Astrocyte (in vitro differentiated cells and primary cell): ENCODE measurements at regions not wholly inside any gene's neighbourhood (a gene's known extent, or its start where the extent isn't known, plus 50 kb on each side); places are given as distances from the start of the nearest gene placed in this dataset.
"Not testable (repeated sequence)": the region's sequence is repeated elsewhere in the genome, so short reads cannot be mapped to it uniquely, and the experiment has no call there.

Source experiments
- CTCF ChIP-seq: IDR thresholded peaks from 2 replicates; pipeline ENCODE4 v1.5.1; 2011; ENCODE audit warnings: low read depth, mild to moderate bottlenecking, inconsistent platforms, low read length, moderate library complexity; ENCODE audit not compliant: insufficient read depth
- EZH2 ChIP-seq: IDR thresholded peaks from 2 replicates; pipeline ENCODE4 v1.6.1; 2012; ENCODE audit warnings: mild to moderate bottlenecking, low read length, inconsistent platforms; ENCODE audit not compliant: insufficient read depth

GRCh38 chr1:148386031-148386398 lies 97.1 kb downstream of the PPIAL4G start:
- TF ChIP-seq CTCF, EZH2: not testable (repeated sequence)
